HG03342 (cell line): ENCODE measurements at regions not wholly inside any gene's neighbourhood (a gene's known extent, or its start where the extent isn't known, plus 50 kb on each side); places are given as distances from the start of the nearest gene placed in this dataset.
"Not testable (repeated sequence)": the region's sequence is repeated elsewhere in the genome, so short reads cannot be mapped to it uniquely, and the experiment has no call there.

Experiments
- ATAC-seq: cut with Tn5 transposase; IDR thresholded peaks from one replicate; pipeline ENCODE4 v1.9.1; 2021; ENCODE audit warnings: mild to moderate bottlenecking, moderate library complexity; ENCODE audit not compliant: unreplicated experiment

DNA sequence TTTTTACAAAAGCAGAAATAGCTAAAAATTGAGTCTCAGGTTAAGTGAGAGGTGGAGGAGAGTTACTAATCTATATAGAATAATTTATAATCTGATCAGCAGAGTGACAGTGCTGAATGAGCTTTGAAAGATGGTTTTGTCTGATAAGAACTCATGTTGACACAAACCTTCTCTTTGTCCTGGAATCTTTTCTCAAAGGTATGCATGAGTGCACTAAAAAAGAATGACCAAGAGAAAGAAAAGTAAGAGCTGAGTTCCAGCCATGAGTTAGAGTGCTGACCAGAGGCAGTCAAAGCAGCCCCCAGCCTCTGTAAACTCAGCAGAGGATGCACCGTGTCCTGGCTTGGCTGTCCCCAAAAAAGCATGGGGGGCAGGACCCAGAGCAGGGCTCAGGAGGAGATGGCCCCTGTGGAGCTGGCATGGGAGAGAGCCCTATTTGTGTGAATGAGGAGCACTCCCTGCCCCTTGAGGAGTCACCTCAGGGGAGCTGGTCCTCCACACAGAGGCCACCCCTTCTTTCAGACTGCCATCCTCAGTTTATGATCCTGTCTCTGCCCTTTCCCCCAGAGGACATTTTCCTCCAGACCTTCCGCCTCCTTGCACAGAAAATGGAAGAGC lies 129.8 kb downstream of the SEC23A start:
- ATAC-seq = no peak

DNA sequence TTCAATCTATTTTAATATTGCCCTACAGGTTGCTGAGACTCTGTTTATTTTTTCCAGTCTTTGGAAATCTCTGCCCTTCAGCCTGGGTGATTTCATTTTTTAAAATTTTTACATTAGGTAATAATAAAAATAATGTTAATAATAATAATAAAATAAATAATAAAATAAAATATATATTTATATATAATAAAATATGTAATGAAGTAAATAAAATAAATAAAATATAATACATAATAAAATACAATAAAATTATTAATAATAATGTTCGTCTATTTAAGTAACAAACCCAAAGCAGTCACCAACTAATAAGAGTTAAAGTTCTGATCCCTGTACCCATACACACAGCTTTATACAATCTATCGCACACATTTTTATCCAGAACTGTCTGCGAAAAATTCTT lies 130.5 kb downstream of the SEC23A start:
- ATAC-seq = no peak

DNA sequence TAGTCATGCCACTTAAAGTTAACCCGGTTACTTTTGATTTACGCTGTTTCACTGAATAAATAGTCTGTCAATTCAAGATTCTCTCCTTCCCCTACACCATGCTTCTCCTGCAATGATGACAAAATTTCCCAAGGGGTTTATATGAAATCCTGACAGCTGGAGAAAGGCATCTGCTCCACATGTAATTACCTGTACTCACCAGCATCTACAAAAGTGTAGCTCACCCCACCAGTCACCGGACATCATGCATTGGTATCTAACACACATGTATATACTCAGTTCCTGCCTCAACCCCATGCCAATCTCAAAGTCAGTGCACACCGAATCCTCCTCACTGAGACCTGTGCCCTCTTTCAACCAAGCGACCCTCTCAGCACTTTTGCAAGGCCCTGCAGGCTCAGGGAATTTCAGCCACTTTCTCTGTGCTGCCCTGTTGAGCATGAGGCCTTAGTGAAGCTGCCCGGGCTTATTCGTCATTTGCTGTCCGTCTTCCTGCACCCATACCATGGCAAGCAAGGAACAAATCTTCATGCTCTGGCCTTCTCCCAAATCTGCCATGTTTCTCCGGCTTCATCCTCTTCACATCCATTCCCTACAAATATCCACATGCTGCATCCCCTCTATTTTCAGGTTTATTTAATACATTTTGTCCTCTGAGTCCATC lies 131.6 kb downstream of the SEC23A start:
- ATAC-seq = no peak

DNA sequence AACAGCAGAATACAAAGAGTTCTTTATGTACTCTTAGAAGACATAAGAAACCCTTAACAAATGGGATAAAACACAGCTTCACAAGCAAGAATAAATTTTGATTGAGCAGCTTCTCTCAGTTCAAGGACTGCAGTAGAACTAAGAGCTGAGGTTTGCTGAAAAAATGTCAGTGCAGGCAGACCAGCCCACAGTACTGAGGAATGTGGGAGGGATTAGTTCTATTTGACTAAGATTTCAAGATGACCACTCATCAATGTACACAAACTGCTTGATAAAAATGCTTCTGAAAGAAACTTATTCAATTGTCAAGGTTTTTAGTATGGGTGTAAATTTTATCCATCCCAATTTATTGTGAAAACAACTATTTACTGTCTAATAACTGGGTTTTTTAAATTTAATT lies 138.4 kb downstream of the SEC23A start:
- ATAC-seq = no peak

DNA sequence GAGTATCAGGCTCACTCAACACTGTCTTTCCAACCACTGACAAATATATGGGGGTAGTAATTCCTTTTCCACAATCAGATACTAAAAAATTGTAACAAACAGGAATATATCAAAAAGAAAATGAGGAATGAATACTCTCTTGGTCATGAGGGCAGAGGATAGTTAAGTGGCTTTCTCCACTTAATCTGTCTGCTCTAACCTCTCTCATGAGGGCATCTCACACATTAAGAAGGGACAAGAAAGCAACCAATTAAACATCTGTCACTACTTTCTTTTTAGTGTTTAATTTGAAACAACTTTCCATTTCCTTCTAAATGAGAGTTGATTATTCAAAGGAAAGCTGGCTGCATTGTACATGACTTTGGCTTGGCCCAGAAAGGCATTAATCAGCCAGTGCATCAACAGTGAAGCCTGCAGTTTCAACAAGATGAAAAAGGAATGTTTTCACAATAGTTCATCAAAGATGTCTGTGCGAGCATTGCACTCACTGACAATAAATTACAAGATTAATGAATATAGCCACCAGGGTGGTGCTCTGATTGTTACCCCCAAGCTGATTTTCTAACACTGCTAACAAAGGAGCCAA lies 142.0 kb downstream of the SEC23A start:
- no peak for ATAC-seq

DNA sequence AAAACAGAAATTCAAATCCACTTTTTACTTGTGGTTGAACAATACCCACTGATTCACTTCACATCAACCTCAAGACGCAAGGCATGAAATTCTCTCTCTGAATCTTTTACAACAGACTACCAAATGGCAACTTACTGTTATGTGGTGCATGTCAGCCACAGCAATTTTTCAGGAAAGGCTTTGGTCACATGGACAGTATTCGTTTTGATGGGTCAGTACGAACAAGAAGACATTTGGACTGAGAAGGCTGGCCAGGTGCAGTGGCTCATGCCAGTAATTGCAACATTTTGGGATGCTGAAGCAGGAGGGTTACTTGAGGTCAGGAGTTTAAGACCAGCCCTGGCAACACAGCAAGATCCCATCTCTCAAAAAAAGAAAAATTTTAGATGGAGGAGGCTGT lies 144.0 kb downstream of the SEC23A start:
- ATAC-seq = no peak

DNA sequence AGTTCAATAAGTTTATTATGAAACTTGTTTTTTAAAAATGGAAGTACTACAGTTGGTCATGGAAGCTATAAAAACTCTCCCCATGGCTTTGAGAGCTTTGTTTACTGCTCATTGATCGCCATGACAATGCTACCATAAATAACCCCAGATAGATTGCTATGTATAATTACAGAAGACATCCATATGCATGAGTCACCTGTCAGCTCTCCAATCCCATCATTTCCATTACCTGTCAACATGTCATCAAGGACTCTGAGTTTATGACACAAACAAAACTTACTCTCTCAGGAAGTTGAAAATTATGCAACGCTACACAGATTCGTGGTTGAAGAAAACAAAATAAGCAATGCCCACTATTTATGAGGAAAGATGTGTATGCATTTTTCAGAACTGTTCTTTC lies 144.4 kb downstream of the SEC23A start:
- no peak for ATAC-seq

DNA sequence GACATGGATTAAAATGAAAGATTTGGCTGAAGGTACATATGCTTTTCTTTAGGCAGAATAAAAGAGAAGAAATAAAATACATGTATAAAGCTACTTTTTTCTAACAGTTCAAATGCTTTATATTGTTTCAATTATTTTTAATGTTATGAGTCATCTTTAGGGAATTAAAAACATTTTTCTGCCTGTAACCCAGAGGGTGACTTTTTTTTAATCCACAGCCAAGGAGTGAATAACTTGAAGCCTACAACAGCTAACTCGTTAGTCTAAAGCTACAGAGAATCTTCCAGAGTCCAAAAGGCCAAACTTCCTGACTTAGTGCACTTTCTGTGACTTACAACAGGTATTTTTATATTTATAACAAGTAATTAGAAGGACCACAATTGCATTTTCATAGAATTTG lies 151.6 kb downstream of the SEC23A start:
- ATAC-seq = no peak

DNA sequence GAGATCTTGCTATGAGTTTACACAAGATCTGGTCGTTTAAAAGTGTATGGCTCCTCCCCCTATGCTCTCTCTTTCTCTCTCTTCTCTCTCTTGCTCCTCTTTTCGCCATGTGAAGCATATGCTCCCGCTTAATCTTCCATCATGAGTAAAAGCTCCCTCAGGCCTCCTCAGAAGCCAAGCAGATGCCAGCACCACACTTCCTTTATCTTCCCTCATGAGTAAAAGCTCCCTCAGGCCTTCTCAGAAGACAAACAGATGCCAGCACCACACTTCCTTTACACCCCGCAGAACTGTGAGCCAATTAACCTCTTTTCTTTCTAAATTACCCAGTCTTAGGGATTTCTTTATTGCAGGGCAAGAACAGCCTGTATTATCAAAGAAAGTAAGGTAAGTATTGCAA lies 152.4 kb downstream of the SEC23A start:
- ATAC-seq = no peak

DNA sequence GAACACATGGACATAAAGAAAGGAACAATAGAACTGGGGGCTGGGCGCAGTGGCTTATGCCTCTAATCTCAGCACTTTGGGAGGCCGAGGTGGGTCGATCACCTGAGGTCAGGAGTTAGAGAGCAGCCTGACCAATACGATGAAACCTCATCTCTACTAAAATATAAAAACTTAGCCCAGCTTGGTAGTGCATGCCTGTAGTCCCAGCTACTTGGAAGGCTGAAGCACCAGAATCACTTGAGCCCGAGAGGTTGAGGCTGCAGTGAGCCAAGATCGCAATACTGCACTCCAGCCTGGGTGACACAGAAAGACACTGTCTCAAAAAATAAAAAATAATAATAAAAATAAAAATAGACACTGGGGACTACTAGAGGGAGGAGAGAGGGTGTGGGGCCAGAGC lies 154.5 kb downstream of the SEC23A start:
- no peak for ATAC-seq

DNA sequence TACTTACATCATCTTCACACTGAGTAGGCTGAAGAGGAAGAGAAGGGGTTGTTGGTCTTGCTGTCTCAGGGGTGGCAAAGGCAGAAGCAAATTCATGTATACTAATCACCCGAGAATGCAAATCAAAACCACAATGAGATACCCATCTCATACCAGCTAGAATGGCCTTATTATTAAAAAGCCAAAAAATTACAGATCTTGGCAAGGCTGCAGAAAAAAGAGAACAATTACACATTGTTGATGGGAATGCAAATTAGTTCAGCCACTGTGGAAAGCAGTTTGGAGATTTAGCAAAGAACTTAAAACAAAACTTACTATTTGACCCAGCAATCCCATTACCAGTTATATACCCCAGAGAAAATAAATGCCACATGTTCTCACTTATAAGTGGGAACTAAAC lies 154.9 kb downstream of the SEC23A start:
- no peak for ATAC-seq

DNA sequence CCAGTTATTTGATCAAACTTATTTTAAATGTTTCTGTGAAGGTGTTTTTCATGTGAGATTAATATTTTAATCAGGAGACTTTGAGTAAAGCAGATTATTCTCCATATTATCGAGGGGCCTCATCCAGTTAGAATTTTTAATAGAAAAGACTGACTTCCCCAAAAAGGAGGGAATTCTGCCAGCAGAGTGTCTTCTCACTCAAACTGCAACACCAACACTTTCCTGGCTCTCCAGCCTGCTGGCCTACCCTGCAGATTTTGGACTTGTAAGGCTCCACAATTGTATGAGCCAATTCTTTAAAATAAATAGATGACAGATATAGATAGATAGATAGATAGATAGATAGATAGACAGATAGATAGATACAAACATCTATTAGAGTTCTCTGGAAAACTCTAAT lies 155.7 kb downstream of the SEC23A start:
- ATAC-seq = no peak

DNA sequence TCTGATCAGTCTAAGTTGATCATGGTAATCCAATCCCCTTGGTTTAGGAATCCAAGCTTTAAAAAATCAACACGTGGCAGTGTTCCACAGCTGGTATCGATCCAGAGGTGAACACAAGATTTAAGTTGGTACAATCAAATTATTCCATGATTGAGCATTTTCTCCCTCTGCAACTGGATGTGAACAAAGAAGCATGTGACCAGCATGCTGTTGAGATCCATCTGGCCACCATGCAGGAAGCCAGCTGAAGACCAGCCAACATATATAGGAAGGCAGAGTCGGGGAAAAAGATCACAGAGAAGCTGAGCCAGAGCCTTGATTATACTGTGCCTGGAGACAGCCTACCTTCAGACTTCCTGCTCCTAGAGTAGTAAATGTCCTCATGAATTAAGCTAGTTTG lies 158.3 kb downstream of the SEC23A start:
- ATAC-seq = no peak

DNA sequence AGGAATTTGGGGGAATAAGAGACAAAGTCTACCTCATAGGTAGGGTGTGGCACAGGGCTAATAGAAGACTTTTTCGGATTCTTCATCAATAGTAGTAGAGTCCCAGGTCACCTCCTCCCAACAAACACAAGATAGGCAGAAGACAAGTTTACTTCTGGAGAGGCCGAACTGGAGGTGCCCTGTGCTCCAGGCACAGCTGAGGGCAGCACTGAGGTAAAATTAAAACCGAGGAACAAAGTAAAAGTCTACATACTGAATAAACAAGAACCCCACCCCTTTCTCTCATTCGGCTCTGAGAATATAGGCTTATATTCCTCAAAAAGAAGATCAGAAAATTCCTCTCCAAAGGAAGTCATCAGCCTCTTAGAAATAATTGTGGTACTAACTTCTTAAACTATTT lies 161.5 kb downstream of the SEC23A start:
- ATAC-seq = no peak

DNA sequence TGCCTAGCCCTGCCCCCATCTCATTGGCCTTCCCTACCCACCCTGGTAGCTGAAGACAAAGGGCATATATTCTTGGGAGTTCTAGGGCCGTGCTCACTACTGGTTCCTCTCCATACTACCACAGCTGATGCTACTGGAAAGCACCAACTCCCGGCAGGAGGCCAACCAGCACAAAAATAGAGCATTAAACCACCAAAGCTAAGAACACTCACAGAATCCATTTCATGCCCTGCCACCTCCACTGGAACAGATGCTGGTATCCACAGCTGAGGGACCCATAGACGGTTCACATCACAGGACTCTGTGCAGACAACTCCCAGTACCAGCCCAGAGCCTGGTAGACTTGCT lies 170.4 kb downstream of the SEC23A start:
- not testable (repeated sequence) for ATAC-seq

DNA sequence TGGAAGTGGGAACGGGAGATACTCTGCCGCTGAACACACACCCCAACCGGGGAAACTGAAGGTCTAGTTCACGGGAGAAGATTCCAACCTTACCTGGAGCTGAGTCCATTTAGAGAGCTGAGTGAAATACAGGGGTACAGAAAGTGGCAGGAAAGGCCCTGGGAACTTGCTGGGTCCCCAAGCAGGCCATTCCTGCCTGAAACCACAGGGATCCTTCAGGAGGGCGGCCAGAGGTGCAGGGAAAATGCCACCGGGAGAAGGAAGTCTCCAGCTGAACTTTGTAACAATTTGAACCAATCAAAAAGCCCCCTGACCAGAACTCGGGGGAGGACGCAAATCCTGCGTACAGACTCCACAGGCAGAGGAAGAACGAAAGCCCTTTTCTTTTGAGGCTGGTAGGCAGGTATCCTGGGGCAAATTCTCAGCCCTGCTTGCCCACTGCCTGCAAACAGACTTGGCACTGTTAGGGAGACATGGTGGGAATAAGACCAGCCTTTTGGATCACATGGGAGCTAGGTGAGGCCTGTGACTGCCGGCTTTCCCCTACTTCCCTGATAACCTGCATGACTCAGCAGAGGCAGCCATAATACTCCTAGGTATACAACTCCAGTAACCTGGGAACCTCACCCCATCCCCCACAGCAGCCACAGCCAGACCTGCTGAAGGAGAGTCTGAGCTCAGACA lies 170.9 kb downstream of the SEC23A start:
- ATAC-seq = no peak

DNA sequence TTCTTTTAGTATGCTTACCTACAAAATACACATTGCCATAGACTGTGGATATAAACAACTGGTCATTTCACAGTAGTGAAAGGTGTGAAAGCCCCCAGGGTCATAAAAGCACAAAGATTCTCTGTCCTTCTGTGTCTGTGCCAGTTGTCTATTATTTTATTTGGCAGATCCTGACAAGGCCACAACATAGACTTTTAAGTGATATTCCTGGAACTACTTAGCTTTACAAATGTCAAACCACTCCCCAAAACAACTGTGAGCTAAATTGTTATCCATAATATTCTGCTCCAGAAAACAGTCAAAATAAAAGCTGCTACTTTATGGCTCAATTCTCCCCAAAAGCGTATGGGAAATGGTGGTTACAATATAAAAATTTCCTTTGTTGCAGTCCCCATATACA lies 172.1 kb downstream of the SEC23A start:
- ATAC-seq = no peak

DNA sequence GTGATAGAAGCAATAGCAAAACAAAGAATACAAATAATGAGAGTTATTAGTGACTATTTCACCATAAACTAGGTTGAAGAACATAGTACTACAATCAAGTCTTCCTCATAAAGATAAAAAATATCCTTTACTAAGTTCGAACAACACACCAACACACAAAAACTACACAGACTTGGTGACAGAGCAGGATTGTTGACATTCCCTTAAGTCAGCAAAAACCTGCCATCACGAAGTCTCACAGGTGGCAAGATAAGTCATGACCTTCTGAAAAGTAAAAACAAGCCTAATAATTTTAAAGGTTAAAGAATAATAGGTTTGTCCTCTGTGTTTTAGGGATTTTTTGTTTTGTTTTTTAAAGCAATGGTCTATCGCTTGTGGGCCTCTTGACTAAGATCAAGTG lies 173.0 kb downstream of the SEC23A start:
- no peak for ATAC-seq

DNA sequence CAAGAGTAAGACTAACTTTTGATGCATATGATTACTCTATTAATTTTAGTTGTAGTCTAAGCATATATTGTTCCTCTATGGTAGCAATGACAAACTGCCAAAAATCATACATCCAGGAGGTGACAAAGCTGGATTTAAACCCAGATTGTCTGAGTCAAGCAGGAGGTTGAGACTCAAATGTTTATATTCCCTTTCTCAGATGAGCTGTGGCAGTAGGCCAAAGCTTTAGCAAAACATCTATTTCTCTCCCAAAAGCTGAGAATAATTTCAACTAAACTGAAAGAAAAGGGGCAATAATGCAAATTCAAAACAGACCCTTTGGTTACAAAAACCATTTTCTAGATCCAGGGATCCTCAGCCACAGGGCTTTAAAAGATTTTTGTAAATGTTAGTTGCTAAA lies 173.6 kb downstream of the SEC23A start:
- ATAC-seq = no peak

DNA sequence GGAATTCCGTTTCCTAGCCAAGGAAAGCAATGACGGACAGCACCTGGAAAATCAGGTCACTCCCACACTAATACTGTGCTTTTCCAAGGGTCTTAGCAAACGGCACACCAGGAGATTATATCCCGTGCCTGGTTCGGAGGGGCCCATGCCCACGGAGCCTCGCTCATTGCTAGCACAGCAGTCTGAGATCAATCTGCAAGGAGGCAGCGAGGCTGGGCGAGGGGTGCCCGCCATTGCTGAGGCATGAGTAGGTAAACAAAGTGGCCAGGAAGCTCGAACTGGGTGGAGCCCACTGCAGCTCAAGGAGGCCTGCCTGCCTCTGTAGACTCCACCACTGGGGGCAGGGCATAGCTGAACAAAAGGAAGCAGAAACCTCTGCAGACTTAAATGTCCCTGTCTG lies 181.1 kb downstream of the SEC23A start:
- ATAC-seq = not testable (repeated sequence)

DNA sequence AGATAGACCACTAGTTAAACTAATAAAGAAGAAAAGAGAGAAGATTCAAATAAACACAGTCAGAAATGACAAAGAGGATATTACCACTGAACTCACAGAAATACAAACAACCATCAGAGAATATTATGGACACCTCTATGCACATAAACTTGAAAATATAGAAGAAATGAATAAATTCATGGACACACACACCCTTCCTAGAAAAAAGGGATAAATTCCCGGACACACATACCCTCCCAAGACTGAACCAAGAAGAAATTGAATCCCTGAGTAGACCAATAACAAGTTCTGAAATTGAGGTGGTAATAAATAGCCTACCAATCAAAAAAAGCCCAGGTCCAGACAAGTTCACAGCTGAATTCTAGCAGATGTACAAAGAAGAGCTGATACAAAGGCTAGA lies 187.9 kb downstream of the SEC23A start:
- no peak for ATAC-seq

DNA sequence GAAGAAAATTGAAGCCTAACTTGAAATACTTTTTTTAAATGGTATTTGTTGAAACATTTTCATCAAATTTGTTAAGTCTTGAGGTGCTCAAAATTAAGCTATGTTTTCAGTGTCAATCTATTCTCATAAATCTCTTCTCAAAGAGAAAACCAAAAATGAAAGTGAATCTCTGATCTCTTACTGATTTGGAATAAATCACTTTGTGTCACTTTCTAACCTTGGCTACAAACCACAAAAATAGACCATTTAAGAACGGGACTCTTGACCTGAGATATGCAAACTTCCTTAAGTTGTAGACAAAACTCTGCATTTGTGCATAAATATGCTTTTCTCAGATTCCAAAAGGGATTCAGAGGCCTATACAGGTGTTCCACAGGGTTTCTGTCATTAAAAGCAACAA lies 192.9 kb downstream of the SEC23A start:
- ATAC-seq = no peak
